Erythroblast (primary cell): ENCODE measurements at regions not wholly inside any gene's neighbourhood (a gene's known extent, or its start where the extent isn't known, plus 50 kb on each side); places are given as distances from the start of the nearest gene placed in this dataset.

Source experiments
- GATA1 ChIP-seq: IDR thresholded peaks from 2 replicates; pipeline ENCODE4 v1.6.1; 2011; ENCODE audit warnings: low read depth, mild to moderate bottlenecking, control low read depth, low read length, moderate library complexity
- POLR2A ChIP-seq: IDR thresholded peaks from 2 replicates; pipeline ENCODE4 v1.6.1; 2011; ENCODE audit warnings: mild to moderate bottlenecking, low read length

GRCh38 chr11:91731051-91731450, 493.6 kb upstream of the FAT3 start:
- TF ChIP-seq GATA1 (no peak), POLR2A (no peak)
